ENCODE measurements at regions not wholly inside any gene's neighbourhood (a gene's known extent, or its start where the extent isn't known, plus 50 kb on each side); places are given as distances from the start of the nearest gene placed in this dataset.

GRCh38 chr14:38116895-38117294 is 90.8 kb upstream of the SSTR1 start:
- Histone ChIP-seq H3K9me3 (no peaks in the 10 kb centered on the region), H3K36me3 (no peaks in the 10 kb centered on the region), H3K4me1 (no peaks in the 10 kb centered on the region), H3K27me3 (no peaks in the 10 kb centered on the region), H3K4me3 (no peak overlapping the region), H3K27ac (no peak overlapping the region)
- TF ChIP-seq POLR2A (IDR thresholded peaks at IDR 0.05) = no peak
- TF ChIP-seq, protein P1, sequence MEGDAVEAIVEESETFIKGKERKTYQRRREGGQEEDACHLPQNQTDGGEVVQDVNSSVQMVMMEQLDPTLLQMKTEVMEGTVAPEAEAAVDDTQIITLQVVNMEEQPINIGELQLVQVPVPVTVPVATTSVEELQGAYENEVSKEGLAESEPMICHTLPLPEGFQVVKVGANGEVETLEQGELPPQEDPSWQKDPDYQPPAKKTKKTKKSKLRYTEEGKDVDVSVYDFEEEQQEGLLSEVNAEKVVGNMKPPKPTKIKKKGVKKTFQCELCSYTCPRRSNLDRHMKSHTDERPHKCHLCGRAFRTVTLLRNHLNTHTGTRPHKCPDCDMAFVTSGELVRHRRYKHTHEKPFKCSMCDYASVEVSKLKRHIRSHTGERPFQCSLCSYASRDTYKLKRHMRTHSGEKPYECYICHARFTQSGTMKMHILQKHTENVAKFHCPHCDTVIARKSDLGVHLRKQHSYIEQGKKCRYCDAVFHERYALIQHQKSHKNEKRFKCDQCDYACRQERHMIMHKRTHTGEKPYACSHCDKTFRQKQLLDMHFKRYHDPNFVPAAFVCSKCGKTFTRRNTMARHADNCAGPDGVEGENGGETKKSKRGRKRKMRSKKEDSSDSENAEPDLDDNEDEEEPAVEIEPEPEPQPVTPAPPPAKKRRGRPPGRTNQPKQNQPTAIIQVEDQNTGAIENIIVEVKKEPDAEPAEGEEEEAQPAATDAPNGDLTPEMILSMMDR (IDR thresholded peaks at IDR 0.05) = no peak
- DNase-seq = no peak
- intact Hi-C loops (cut with DNase I; ENCODE audit: low total_unique reads) = no loop called here

GRCh38 chr14:38120109-38120508 is 87.6 kb upstream of the SSTR1 start:
- Histone ChIP-seq H3K4me3 (no peak overlapping the region), H3K9me3 (no peaks in the 10 kb centered on the region), H3K36me3 (no peaks in the 10 kb centered on the region), H3K27ac (no peak overlapping the region), H3K27me3 (no peaks in the 10 kb centered on the region), H3K4me1 (no peaks in the 10 kb centered on the region)
- DNase-seq = no peak
- no peak for TF ChIP-seq POLR2A (IDR thresholded peaks at IDR 0.05)
- TF ChIP-seq, protein P1 (IDR thresholded peaks at IDR 0.05) = no peak
- intact Hi-C loops (cut with DNase I; ENCODE audit: low total_unique reads) = no loop called here

DNA sequence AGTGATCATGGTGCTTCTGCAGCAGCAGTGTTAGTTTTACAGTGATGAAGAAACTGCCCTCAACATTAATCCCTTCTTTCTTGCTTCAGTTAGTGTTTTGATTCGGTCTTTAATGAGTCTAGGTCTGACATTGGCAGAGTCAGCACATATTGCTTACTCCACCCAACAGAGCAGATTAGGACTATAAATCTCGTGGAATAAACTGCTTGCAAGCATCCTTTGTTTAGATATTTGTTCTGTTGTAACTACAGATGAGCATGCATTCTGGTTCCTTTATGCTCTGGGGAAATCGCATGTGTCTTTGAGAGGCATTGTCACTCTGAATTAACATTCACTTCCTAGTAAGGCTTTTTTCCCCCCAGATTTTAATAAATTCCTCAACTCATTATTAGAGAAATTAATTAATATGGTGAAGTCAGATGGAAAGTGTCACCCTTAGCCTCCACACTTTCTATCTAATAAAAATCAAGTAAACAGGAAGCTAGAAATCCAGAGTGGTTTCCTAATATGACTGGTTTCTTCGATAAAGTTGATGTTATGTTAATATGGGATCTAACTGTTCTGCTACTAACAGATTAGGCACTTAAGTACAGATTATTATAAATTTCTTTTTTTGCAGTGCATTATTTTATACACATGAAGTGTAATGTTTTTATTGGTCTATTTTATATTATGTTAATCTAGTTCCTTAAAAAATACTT is 86.2 kb upstream of the SSTR1 start:
- no peaks in the 10 kb centered on the region for H3K27me3 ChIP-seq
- no peak overlapping the region for H3K4me3 ChIP-seq
- intact Hi-C loops (cut with DNase I; ENCODE audit: low total_unique reads) = no loop called here
- H3K9me3 ChIP-seq = no peaks in the 10 kb centered on the region
- no peaks in the 10 kb centered on the region for H3K36me3 ChIP-seq
- no peak for TF ChIP-seq POLR2A (IDR thresholded peaks at IDR 0.05)
- TF ChIP-seq, protein P1 (IDR thresholded peaks at IDR 0.05) = no peak
- H3K27ac ChIP-seq = no peak overlapping the region
- no peaks in the 10 kb centered on the region for H3K4me1 ChIP-seq
- no peak for DNase-seq

DNA sequence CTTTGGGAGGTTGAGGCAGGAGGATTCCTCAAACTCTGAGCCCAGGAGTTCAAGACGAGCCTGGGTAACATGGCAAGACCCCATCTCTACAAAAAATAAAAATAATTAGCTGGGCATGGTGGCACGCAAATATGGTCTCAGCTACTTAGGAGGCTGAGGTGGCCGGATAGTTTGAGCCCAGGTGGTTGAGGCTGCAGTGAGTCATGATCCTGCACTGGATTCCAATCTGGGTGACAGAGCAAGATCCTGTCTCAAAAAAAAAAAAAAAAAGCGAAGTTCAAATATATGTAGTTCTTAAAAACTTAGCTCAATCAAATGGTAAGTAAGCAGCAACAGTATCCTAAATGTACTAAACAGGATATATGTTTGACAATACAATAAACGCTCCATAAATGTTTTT is 85.5 kb upstream of the SSTR1 start:
- H3K36me3 ChIP-seq = no peaks in the 10 kb centered on the region
- no peak for DNase-seq
- H3K27ac ChIP-seq = no peak overlapping the region
- intact Hi-C loops (cut with DNase I; ENCODE audit: low total_unique reads) = no loop called here
- TF ChIP-seq POLR2A (IDR thresholded peaks at IDR 0.05) = no peak
- TF ChIP-seq, protein P1 (IDR thresholded peaks at IDR 0.05) = no peak
- H3K4me3 ChIP-seq = no peak overlapping the region
- no peaks in the 10 kb centered on the region for H3K4me1 ChIP-seq
- H3K27me3 ChIP-seq = no peaks in the 10 kb centered on the region
- H3K9me3 ChIP-seq = no peaks in the 10 kb centered on the region

GRCh38 chr14:38124506-38124905 is 83.2 kb upstream of the SSTR1 start:
- H3K27ac ChIP-seq = no peak overlapping the region
- intact Hi-C loops (cut with DNase I; ENCODE audit: low total_unique reads) = no loop called here
- H3K27me3 ChIP-seq = no peaks in the 10 kb centered on the region
- H3K9me3 ChIP-seq = no peaks in the 10 kb centered on the region
- no peaks in the 10 kb centered on the region for H3K36me3 ChIP-seq
- no peaks in the 10 kb centered on the region for H3K4me1 ChIP-seq
- TF ChIP-seq, protein P1 (IDR thresholded peaks at IDR 0.05) = no peak
- TF ChIP-seq POLR2A (IDR thresholded peaks at IDR 0.05) = no peak
- no peak for DNase-seq
- no peak overlapping the region for H3K4me3 ChIP-seq

Data from uterus (tissue), 3 donors.